GM18511 (cell line): ENCODE measurements at regions not wholly inside any gene's neighbourhood (a gene's known extent, or its start where the extent isn't known, plus 50 kb on each side); places are given as distances from the start of the nearest gene placed in this dataset.

ENCODE experiments used
- ATAC-seq: cut with Tn5 transposase; IDR thresholded peaks from one replicate; pipeline ENCODE4 v1.9.1; 2021; ENCODE audit warnings: mild to moderate bottlenecking, moderate library complexity; ENCODE audit not compliant: unreplicated experiment

DNA sequence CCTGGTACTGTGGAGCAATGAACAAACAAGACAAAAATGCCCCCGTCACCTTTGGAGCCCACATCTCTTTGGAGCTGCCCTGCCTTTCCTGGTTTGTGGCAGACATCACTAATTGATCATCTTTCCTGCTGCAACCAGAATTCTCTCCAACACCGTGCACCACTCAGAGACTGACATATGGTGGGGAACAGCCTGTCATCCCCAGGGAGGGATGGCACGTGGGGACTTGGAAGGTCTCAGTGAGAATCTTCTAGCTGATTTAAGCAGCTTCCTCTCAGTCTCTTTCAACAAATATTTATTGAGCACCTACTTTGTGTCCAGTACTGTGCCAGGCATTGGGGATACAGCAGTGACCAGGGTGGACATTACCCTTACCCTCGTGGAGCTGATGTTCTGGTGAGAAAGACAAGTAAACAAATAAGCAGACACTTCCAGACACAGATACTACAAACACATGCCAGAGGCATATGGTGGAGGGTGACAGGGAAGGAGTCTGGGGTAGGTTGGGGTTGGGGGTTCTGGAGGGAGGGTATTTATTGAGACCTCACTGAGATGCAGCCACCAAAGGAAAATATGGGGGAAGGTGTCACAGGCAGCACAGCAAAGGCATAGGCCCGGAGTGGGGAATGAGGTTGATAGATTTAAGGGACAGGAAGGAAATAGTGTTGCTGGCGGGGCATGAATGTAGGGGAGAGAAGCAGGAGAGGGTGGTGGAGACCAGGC lies 82.3 kb downstream of the CEBPB start:
- no peak for ATAC-seq

DNA sequence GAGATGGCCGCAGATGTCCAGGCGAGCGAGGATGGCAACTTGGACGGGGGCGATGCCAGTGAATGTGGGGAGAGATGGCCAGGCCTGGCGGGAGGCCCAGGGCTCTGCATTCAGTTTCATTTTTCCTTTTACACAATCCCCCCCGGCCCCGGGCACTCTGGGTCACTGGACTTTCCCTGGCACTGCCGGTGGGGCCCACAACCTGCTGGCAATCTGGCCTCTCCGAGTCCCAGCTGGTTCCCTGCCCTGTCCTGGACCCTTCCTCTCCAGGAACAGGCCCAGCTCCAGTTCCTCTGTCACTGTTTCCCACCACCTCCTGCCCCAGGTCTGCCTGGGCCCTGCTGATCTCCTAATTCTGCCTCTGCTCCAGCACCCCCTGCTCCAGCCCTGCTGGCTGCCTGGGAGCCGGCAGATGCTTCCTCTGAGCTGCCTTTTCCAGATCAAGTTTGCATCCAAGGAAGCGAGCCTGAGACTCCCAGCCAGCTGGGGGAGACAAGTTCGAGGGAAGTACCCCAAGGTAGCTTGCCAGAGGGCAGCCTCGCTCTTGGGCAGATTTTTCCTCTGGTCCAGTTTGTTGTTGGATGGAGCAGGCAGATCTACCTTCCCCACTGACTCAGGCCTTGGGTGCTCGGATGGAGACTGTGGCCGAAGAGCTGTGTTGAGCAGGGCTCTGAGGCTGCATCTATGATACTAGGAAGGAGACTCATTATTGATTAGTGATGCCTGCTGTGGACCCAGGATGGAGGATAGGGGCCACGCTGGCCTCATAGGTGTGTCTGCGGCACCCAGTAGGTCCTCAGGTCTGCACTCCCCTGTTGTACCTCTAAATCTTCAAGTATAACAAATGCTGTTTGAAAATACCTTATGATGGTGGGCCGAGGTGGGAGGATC lies 83.2 kb downstream of the CEBPB start:
- ATAC-seq = no peak

DNA sequence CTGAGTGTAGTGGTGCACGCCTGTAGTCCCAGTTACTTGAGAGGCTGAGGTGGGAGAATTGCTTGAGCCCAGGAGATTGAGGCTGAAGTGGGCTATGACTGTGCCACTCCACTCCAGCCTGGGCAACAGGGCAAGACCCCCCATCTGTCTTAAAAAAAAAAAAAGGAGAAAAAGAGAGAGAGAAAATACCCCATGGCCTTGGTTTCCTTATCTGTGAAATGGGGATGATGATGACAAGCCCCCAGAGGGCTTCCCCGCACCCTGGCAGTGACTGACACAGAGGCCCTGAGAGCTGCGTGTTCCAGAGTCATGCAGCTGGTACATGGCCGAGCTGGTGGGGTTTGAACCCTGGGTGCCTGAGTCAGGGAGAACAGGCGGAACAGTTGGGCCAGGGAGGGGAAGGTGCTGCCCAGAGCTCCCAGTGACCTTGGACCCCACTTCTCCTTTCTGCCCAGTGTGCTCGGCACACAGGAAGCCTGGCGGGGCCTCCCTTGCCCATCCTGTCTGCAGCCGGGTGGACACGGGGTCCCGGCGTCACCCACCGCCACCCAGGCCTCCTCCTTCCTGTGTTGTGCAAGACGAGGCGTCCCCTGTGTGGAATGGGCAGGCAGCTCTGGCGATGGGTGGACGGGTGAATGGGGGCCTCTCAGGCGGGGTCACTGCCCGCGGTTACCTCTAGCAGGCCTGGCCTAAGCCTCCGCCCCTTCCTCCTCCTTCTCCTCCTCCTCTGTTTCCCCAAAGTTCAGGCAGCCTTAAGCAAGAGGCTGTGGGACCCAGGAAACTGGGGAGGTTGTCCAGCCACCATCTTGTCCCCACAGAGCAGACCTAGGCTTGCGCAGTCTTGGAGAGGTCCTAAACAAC lies 84.2 kb downstream of the CEBPB start:
- no peak for ATAC-seq

DNA sequence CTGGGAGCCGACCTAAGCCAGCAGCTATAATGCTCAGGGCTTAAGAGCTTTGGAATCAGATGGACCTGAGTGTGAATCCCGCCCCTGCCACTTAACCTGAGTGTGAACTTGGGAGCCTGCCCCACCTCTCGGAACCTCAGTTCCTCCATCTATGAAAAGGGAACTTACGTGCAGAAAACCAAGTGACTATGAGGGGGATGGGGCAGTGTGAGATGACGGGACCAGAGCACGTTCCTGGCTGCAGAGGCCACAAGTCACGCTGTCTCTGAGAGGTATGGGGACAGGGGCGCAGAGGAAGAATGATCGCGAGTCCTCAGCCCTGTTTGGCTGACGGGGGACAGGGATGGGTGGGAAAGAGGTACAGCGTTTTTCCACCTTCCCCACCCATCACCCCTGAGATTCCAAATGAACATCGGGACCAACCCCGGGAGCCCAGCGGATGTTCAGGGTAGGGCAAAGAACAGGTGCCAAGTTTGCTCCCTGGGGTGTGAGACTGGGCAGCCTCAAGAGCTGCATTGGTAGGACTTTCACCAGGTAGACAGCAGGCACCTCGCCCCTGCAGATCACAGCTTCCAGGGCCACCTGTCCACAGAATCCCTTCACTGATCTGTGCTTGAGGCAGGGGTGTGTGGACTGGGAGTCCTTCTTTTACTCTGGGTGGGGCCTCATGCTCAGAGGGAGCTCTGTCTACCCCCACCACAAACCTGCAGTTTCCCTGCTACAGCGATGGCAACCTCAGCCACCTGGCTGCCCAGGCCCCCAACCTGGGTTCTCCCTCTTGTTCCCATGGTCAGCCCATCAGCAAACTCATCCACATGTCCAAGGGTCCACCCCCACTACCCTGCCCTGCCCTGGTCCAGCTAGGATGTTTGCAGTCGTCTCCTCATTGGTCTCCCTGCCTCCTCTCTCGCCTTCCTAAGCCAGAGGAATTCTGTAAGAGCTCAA lies 85.8 kb downstream of the CEBPB start:
- ATAC-seq = no peak

DNA sequence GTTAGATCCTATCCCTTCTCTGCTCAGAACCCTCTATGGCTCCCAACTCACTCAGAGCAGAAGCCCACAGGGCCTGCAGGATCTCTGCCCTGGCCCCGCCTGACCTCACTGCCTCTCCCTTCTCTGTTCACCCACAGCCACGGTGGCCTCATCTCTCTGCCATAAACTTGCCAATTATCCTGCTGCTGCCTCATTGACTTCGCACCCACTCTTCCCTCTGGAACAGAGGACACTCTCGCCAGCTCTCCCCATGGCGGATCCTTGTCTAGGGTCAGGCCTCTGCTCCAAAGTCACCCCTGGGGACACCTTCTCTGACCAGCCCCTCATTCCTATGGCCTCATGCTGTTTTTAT lies 86.4 kb downstream of the CEBPB start:
- no peak for ATAC-seq

DNA sequence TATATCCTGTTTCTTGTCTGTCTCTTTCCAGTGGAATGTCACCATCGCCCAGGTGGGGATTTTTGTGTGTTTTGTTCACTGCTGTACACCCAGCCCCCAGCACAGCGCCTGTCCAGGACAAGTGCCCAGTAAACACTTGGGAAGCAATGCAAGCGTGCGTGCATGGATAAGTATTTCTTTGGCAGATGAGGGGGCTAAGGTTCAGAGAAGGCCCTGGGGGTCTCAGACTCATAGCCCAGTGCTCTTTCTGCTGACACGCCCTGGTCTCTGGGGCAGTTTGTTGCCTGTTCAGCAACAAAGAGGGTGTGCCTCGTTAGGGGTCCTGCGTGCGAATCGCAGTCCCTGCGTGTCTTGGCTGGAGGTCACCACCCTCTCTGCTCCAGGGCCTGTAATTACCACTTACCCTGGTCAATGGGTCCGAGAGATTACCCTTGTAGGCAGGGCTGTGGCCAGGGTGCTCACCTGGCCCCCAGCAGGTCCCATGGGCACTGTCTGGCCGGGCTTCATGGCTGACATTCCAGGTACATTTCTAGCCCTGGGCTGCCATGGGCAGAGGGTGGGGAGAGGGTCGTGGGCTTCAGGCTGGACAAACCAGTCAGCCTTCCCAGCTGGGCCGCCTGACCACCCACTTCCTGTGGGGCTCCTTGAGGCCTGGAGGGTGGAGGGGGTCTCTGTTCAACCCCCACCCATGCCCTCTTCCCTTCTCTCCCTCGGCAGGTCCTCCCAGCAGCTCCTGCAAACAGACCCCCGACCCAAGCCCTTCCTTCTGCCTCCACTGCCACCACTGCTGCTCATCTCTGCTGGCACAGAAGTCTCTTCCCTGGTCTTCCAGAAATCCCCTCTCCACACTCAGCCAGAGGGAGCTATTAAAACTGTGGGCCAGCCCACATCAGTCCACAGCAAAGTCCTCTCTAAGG lies 87.1 kb downstream of the CEBPB start:
- ATAC-seq = no peak

DNA sequence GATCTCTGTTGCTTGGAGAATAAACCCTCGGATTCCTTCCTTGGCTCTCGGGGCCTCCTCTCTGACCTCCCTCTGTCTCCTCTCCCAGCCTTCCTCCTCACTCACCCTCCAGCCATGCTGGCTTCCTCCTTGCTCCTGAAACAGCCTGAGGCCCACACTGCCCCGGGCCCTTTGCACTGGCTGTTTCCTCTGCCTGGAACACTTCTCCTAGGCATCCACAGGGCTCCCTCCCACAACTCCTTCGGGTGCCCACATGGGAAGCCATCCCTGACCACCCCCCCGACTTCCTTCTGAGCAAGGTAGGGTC lies 87.7 kb downstream of the CEBPB start:
- ATAC-seq = no peak

DNA sequence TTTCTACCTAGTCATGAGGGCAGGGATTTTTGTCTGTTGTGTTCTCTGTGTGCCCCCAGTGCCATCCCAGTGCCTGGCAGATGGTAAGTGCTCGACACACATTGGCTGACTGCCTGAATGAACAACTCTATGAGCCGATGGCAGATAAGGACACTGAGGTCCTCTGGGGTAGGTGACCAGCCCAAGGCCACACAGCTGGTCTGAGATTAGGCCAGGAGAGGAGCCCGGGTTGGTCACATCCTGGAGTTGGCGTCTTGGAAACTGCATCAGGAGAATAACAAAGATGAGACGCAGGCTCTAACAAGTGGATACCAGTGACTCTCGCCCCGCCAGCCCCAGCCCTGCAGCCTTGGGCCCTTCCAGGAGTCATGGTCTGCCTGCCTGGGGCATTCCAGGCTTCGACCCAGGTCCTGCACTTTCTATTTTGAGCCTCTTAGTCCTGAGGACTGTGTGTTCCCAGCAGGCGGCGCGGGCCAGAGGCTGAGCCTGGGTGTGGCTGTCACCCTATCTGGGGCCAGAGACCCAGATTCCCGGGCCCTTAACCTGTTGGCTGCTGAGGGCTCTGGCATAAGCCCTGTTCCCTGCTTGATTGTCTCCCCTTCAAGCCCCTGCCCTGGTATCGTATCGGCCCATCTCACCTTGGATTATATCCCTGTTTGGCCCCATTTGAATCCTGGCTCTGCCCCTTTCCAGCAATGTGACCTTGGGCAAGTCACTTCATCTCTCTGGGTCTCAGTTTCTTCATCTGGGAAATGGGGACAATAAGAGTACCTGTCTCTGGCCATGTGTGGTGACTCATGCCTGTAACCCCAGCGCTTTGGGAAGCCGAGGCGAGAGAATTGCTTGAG lies 88.3 kb downstream of the CEBPB start:
- no peak for ATAC-seq

DNA sequence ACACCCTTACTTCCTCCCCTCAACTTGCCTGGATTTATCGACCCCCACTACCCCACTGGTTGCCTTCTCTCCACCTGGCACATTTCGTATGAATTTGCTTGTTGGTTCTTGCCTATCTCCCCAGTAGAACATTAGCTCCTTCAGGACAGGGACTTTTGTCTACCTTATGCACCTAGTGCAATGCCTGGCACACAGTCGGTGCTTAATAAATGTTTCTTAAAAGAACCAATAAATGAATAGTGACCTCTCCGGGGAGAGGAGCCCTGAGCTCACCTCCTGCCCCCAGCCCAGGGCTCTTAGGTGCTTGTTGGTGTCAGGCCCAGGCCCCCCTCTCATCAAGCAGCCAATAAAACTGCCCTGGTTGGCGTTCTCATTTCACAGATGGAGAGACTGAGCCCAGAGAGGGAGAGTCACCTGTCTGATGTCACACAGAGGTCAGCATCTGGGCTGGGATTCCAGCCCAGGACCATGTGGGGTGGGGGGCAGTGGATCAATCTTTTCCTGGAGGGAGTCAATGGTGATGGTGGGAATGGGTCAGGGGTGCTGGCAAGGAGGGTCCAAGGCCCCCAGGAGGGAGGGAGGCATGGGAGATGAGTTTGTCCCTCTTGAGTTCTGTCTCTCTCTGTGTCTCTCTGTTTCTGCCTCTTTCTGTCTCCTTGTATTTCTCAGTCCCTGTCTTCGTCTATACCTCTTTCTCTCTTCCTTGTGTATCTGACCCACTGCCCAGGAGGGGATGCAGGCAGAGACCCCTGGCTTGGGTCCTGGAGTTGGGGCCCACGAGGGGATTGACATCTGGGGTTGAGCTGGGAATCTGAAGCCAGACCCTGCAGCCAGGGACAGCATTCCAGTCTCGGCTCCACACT lies 89.6 kb downstream of the CEBPB start:
- no peak for ATAC-seq

DNA sequence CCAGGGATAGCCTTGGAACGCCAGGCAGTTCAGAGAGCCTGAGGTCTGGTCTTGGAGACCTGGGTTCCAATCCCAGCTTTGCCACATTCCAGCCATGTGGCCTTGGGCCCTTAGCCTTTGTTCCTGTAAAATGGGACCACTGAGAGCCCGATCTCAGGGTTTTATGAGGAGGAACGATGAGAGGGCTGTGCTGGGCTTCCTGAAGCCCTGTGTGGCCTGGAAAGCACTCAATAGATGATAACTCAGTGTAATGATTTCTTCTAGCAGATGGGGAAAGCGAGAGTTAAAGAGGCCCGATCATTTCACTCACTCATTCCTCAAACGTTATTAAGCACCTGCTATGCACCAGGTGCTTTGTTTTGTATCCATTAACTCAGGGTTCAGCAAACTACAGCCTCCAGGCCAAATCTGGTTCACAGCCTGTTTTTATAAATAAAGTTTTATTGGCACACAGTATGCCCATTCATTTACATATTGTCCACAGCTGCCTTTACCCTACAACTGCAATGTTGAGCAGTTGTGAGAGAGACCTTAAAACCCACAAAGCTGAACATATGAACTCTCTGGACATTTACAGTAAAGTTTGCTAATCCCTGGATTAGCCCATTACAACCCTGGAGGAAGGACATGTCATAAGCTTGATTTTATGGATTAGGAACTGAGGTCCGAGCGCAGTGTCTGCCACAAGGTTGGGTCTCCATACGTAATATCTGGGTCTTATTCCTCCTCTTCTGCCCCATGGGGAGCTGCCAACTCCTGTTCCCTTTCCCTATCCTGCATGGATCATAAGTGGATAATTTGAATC lies 90.4 kb downstream of the CEBPB start:
- ATAC-seq = no peak

DNA sequence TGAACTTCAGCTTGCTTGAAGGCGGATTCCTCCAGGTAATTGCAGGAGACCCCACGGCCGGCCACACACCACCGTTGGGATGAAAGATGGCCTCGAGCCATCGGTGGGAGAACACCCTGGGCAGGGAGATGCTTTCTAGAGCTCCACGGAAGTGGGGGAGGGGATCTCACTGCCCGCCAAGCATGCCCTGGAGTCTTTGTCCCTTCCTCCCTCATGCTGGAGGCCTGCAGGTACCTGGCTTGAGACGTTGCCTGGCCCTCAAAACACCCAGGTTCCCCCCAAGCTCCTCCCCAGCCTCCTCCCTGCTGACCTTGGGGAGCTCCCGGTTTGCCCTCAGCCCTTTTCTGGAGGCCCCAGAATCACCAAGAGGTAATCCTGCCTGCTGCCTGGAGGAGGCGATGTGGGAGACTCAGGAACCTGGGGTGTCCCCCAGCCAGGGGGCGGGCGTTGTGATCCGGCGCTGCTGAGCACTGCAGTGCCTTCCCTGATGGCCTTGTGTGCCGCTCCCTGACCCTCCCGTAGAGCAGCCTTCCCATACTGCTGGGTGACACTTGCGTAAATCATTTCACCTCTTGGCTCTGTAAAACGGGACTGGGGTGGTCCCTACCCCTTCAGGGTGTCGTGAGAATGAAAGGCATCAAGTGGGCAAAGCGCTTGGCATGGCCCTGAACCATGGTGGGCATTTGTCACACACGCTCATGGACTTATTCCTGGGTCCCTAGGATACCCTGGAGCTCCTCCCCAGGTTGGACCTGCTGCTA lies 91.4 kb downstream of the CEBPB start:
- ATAC-seq = no peak

DNA sequence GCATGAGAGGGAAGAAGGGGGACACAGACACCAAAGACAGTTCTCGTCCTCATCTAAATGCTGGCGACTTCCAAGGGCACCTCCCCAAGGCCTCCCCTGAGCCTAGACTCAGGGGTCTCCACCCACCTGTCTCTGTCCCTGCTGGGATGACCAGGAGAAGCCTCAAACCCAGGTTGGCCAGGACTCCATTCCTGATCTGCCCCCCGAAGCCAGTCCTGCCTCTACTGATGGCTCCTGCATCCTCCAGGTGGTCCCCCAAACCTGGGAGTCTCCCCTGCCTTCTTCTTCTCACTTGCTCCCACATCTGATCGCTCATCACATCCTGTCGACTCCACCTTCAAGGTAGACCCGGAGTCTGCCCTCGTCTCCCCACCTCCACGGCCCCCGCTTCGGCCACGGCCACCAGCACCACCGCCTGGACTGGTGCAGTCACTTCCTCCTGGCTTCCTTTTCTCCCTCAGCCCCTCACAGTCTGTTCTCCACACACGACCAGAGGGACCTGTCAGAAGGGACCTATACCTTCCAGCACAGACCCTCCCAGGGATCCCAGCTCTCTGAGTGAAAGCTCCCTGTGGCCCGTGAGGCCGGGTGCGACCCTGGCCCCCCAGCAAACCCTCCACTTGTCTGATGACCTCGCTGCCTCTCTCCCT lies 92.1 kb downstream of the CEBPB start:
- no peak for ATAC-seq

DNA sequence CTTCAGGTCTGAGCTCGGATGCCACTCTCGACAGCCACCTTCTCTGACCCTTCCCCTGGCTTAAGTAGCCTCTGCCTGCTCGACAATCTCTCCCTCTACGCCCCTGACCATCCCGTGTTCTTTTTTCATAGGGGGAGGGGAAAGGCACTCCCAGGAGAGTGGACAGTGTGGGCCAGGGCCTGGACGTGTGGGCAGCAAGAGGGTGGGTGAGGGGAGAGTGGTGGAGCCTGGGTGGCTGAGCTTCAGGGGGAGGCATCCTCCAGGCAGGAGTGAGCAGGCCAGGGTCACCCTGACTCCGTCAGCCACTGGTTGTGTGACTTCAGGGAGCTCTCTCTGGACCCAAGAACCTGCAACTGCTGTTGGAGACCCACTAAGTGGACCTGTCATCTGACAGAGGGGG lies 92.7 kb downstream of the CEBPB start:
- no peak for ATAC-seq

DNA sequence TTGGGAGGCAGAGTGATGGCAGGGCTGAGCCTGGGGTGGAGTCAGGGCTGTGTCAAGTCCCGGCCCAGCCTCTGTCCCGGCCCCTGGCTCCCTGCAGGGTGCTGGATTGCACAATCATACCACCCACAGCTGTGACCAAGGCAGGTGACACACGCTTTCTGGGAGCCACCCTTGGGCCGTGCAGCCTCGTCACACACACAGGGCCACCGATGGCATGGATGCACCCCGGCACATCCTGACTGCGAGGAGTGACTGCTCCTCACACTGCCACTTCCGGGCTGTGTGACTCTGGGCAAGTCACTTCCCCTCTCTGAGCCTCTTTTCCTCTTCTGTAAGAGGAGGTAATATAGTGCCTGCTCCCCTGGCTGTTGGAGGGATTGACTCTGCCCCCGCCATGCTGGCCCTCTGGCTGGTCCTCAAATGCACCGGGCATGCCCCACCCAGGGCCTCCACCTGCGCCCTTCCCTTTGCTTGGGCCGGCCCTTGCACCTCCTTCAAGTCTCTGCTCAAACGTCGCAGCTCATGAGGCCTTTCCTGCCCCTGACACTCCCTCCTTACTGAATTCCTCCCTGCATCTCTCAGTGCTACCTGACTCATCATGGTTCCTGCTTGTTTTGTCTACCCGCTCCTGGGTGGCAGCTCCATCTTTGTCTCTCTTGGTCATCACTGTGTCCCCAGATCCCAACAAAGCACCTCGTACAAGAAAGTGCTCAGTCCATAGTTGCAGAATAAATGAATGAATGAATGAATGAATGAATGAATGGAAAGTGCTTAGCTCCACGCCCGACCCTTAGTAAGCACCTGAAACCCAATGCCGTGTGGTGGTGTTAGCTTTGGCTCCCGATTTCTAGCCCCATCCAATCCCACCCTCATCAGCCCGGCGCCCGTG lies 93.5 kb downstream of the CEBPB start:
- no peak for ATAC-seq
